ENCODE measurements at regions not wholly inside any gene's neighbourhood (a gene's known extent, or its start where the extent isn't known, plus 50 kb on each side); places are given as distances from the start of the nearest gene placed in this dataset.

- TF ChIP-seq POLR2AphosphoS5 (IDR thresholded peaks at IDR 0.05; ENCODE audit: low read depth, low read length) = no peak
- no peak for TF ChIP-seq CTCF (IDR thresholded peaks at IDR 0.05 in 2 of 3, conservative IDR thresholded peaks at IDR 0.05 in 1 of 3; ENCODE audit: borderline replicate concordance in 1 of 3, insufficient read depth in 1 of 3, low read depth in 2 of 3, low read length in 2 of 3)
- no peak for TF ChIP-seq POLR2A (IDR thresholded peaks at IDR 0.05; ENCODE audit: borderline replicate concordance, extremely low read depth, insufficient read depth, insufficient read length)
- TF ChIP-seq REST (IDR thresholded peaks at IDR 0.05; ENCODE audit: low read depth) = no peak
- TF ChIP-seq SIN3A (IDR thresholded peaks at IDR 0.05; ENCODE audit: low read depth) = no peak
- no peak for TF ChIP-seq EZH2 (IDR thresholded peaks at IDR 0.05)
- no peak for TF ChIP-seq EZH2phosphoT487 (IDR thresholded peaks at IDR 0.05; ENCODE audit: borderline replicate concordance)
These were observed 64.3 kb upstream of the ADRB1 start for GRCh38 chr10:113979409-113979808.
